ENCODE measurements at regions not wholly inside any gene's neighbourhood (a gene's known extent, or its start where the extent isn't known, plus 50 kb on each side); places are given as distances from the start of the nearest gene placed in this dataset.

DNA sequence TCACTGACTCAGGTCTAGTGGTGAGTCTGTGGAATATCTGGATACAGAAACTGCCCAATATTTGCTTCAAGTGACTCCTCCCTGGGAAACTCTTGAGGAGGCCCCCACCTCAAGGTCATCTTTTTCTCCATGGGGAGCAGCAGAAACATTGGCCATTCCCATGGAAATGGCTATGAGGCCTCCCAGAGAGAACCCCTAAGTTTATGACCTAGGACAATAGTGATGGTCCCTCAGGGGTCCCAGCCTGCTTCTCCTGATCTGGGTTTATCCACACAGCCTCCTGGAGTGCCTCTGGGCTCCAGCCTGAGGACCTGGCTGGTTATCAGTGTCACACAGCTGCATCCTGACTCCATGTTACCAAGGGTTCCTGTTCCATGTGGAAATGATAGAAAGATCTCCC is 131.2 kb downstream of the ZNF280B start (continued):
- TF ChIP-seq, protein P1, sequence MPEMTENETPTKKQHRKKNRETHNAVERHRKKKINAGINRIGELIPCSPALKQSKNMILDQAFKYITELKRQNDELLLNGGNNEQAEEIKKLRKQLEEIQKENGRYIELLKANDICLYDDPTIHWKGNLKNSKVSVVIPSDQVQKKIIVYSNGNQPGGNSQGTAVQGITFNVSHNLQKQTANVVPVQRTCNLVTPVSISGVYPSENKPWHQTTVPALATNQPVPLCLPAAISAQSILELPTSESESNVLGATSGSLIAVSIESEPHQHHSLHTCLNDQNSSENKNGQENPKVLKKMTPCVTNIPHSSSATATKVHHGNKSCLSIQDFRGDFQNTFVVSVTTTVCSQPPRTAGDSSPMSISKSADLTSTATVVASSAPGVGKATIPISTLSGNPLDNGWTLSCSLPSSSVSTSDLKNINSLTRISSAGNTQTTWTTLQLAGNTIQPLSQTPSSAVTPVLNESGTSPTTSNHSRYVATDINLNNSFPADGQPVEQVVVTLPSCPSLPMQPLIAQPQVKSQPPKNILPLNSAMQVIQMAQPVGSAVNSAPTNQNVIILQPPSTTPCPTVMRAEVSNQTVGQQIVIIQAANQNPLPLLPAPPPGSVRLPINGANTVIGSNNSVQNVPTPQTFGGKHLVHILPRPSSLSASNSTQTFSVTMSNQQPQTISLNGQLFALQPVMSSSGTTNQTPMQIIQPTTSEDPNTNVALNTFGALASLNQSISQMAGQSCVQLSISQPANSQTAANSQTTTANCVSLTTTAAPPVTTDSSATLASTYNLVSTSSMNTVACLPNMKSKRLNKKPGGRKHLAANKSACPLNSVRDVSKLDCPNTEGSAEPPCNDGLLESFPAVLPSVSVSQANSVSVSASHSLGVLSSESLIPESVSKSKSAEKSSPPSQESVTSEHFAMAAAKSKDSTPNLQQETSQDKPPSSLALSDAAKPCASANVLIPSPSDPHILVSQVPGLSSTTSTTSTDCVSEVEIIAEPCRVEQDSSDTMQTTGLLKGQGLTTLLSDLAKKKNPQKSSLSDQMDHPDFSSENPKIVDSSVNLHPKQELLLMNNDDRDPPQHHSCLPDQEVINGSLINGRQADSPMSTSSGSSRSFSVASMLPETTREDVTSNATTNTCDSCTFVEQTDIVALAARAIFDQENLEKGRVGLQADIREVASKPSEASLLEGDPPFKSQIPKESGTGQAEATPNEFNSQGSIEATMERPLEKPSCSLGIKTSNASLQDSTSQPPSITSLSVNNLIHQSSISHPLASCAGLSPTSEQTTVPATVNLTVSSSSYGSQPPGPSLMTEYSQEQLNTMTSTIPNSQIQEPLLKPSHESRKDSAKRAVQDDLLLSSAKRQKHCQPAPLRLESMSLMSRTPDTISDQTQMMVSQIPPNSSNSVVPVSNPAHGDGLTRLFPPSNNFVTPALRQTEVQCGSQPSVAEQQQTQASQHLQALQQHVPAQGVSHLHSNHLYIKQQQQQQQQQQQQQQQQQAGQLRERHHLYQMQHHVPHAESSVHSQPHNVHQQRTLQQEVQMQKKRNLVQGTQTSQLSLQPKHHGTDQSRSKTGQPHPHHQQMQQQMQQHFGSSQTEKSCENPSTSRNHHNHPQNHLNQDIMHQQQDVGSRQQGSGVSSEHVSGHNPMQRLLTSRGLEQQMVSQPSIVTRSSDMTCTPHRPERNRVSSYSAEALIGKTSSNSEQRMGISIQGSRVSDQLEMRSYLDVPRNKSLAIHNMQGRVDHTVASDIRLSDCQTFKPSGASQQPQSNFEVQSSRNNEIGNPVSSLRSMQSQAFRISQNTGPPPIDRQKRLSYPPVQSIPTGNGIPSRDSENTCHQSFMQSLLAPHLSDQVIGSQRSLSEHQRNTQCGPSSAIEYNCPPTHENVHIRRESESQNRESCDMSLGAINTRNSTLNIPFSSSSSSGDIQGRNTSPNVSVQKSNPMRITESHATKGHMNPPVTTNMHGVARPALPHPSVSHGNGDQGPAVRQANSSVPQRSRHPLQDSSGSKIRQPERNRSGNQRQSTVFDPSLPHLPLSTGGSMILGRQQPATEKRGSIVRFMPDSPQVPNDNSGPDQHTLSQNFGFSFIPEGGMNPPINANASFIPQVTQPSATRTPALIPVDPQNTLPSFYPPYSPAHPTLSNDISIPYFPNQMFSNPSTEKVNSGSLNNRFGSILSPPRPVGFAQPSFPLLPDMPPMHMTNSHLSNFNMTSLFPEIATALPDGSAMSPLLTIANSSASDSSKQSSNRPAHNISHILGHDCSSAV (CRISPR knock-in tag; IDR thresholded peaks at IDR 0.05; ENCODE audit: borderline replicate concordance) = no peak

DNA sequence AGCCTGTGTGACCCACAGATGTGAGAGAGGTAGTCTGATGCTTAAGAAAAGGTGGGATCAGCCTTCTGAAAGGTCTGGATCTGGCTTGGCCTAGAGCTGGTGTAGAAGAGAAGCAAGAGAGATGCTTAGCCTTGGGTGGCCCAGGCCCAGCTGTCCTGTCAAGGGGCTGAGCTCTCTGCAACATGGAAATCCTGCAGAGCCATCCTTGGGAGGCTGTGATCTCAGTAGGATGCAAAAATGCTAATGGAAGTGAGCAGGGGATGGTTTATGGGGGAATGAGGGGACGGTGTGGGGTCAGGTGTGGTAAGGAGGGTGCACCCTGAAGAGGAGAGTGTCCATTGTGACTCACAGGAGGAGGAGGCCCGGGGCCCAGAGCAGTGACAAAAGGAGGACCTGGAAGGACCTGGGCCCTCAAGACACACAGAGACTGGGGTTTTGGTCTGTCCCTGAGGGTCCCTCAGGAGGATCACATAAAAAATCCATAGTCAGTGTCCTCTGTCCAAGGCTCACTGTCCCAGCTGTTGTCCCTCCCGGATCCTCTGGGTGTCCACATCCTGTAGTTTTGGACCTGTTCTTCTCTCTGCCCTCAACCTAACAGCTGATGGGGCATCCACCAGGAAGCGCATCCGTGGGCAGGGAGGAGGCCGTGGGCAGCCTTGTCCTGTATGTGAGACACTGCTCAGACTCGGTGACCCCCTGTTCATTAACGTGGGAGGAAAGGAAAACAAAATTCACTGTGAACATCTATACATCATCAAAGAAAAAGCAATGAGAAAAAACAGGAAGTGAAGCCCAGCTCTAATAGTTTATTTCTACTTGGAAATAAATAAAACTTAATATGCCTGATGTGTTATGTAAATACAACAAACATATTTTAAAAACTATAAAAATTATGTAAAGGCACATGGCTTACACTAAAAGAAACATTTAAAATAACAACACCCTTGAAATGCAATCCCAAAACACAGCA is 129.8 kb downstream of the ZNF280B start:
- in situ Hi-C loops (cut with HindIII; ENCODE audit: extremely low pct_ligation_motif_present, low pct_unique_long_range_greater_than_20kb) = no loop called here
- CTCF ChIA-PET (ENCODE audit: low intra/inter-chr PET ratio, low total read pairs) = no interaction called here

More for the DNA sequence above, 129.8 kb downstream of the ZNF280B start:
- no peaks in the 10 kb centered on the region for H3K9me3 ChIP-seq (ENCODE audit: low read length)
- no peaks in the 10 kb centered on the region for H3K36me3 ChIP-seq (replicated peaks in 1 of 2; ENCODE audit: control insufficient read depth in 1 of 2, insufficient read depth in 2 of 2, low read length in 2 of 2)
- H2AFZ ChIP-seq (ENCODE audit: low read length) = no peak overlapping the region
- DNase-seq (ENCODE audit: low spot score) = no peak
- peaks cover 0 to 11% of the 10 kb centered on the region in 2 experiments; a peak in 3 of 5 replicates for H3K27me3 ChIP-seq (ENCODE audit: control insufficient read depth in 1 of 2, insufficient read depth in 2 of 2, low read length in 2 of 2)
- H3K79me2 ChIP-seq (ENCODE audit: insufficient read depth, low read length) = no peaks in the 10 kb centered on the region
- no peak for TF ChIP-seq ZFP37 (CRISPR knock-in tag; IDR thresholded peaks at IDR 0.05; ENCODE audit: borderline replicate concordance)
- TF ChIP-seq FOXO1 (CRISPR knock-in tag; IDR thresholded peaks at IDR 0.05) = no peak
- TF ChIP-seq, protein P2, sequence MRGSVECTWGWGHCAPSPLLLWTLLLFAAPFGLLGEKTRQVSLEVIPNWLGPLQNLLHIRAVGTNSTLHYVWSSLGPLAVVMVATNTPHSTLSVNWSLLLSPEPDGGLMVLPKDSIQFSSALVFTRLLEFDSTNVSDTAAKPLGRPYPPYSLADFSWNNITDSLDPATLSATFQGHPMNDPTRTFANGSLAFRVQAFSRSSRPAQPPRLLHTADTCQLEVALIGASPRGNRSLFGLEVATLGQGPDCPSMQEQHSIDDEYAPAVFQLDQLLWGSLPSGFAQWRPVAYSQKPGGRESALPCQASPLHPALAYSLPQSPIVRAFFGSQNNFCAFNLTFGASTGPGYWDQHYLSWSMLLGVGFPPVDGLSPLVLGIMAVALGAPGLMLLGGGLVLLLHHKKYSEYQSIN (CRISPR knock-in tag; IDR thresholded peaks at IDR 0.05; ENCODE audit: borderline replicate concordance) = no peak
- no peak for TF ChIP-seq NCOA1 (CRISPR knock-in tag; IDR thresholded peaks at IDR 0.05)
- TF ChIP-seq ZNF207 (IDR thresholded peaks at IDR 0.05; ENCODE audit: borderline replicate concordance) = no peak
- TF ChIP-seq MZF1 (CRISPR knock-in tag; IDR thresholded peaks at IDR 0.05; ENCODE audit: borderline replicate concordance) = no peak
- TF ChIP-seq, protein P3, sequence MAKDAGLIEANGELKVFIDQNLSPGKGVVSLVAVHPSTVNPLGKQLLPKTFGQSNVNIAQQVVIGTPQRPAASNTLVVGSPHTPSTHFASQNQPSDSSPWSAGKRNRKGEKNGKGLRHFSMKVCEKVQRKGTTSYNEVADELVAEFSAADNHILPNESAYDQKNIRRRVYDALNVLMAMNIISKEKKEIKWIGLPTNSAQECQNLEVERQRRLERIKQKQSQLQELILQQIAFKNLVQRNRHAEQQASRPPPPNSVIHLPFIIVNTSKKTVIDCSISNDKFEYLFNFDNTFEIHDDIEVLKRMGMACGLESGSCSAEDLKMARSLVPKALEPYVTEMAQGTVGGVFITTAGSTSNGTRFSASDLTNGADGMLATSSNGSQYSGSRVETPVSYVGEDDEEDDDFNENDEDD (CRISPR knock-in tag; IDR thresholded peaks at IDR 0.05; ENCODE audit: borderline replicate concordance) = no peak
- TF ChIP-seq TP53 (CRISPR knock-in tag; conservative IDR thresholded peaks at IDR 0.05) = no peak
- ATAC-seq = no peak
- H3K4me2 ChIP-seq (ENCODE audit: low read depth, low read length) = no peak overlapping the region
- BruUV-seq (replicated peaks) = no TSS peak
- no peak overlapping the region for H3K27ac ChIP-seq (ENCODE audit: extremely low read length, insufficient read depth, low read length)
- no peak overlapping the region for H3K4me3 ChIP-seq (replicated peaks in 1 of 3; ENCODE audit: insufficient read depth in 1 of 3, low read depth in 2 of 3, low read length in 3 of 3)
- H3K4me1 ChIP-seq (ENCODE audit: insufficient read depth, low read length) = no peaks in the 10 kb centered on the region
- H3K9ac ChIP-seq (ENCODE audit: insufficient read depth, low read depth, low read length) = no peak overlapping the region
- WGBS (ENCODE audit: low lambda C conversion rate) = 12% methylated on average over 8 of the region's 8 CpGs
- intact Hi-C loops (cut with micrococcal nuclease; ENCODE audit: unreplicated experiment) = no loop called here
- no peaks in the 10 kb centered on the region for H4K20me1 ChIP-seq (ENCODE audit: insufficient read depth, low read length)
- no peak for FAIRE-seq
- POLR2A ChIA-PET = no interaction called here

Data from HepG2 (cell line).